ENCODE measurements at regions not wholly inside any gene's neighbourhood (a gene's known extent, or its start where the extent isn't known, plus 50 kb on each side); places are given as distances from the start of the nearest gene placed in this dataset.

DNA sequence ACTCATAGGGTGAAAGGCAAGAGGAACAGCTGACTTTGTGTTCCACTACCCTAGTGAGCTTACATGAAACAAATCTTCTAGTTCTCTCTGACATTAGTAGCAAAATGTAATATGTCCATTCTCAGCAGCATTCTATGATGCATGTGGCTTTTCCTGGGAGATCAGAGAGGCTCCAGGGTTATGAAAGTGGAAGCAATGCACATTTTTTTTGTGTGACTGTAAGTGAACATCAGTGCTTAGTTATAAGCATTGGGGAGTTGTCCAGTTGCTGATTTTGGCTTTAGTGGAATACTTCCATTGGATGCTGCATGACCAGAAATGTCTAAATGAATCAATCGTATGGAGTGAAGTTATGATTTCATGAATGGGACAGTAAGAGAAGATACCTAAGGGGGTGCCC is 255.9 kb downstream of the FAT3 start:
- no peak for DNase-seq
- Histone ChIP-seq H3K27me3 (ENCODE audit: insufficient read depth) (no peaks in the 10 kb centered on the region), H3K4me3 (ENCODE audit: low read depth in 2 of 2, low read length in 1 of 2) (no peak overlapping the region), H3F3A (replicated peaks; ENCODE audit: insufficient read depth) (no peaks in the 10 kb centered on the region), H3K4me1 (ENCODE audit: control insufficient read depth in 1 of 2, insufficient read depth in 2 of 2, low read depth in 1 of 2, low read length in 1 of 2) (no peaks in the 10 kb centered on the region), H3K4me2 (no peak overlapping the region), H3K9ac (no peak overlapping the region), H3K36me3 (replicated peaks in 1 of 2; ENCODE audit: control insufficient read depth in 1 of 2, insufficient read depth in 2 of 2, low read length in 1 of 2) (no peaks in the 10 kb centered on the region), H4K20me1 (ENCODE audit: insufficient read depth) (no peaks in the 10 kb centered on the region), H2AFZ (ENCODE audit: low read depth) (no peak overlapping the region), H3K9me2 (no peaks in the 10 kb centered on the region), H3K9me3 (no peaks in the 10 kb centered on the region), H3K27ac (ENCODE audit: low read depth in 2 of 2, low read length in 1 of 2) (no peak overlapping the region), H3K79me2 (ENCODE audit: insufficient read depth) (no peaks in the 10 kb centered on the region; the same call in 1 of the 2 replicates)
- ChIA-PET CTCF (interaction anchor here (0.9 to 1.0 kb wide), 2 partner anchors 31 to 406 kb away, joined by 3 read pairs; no protein-coding TSS in a partner anchor), POLR2A (no interaction called here)
- WGBS (ENCODE audit: low lambda C conversion rate) = 83% methylated on average over 1 of the region's 1 CpG
- TF ChIP-seq SMC3 (IDR thresholded peaks at IDR 0.05; ENCODE audit: low read depth, low read length) = no peak
- TF ChIP-seq, protein P1, sequence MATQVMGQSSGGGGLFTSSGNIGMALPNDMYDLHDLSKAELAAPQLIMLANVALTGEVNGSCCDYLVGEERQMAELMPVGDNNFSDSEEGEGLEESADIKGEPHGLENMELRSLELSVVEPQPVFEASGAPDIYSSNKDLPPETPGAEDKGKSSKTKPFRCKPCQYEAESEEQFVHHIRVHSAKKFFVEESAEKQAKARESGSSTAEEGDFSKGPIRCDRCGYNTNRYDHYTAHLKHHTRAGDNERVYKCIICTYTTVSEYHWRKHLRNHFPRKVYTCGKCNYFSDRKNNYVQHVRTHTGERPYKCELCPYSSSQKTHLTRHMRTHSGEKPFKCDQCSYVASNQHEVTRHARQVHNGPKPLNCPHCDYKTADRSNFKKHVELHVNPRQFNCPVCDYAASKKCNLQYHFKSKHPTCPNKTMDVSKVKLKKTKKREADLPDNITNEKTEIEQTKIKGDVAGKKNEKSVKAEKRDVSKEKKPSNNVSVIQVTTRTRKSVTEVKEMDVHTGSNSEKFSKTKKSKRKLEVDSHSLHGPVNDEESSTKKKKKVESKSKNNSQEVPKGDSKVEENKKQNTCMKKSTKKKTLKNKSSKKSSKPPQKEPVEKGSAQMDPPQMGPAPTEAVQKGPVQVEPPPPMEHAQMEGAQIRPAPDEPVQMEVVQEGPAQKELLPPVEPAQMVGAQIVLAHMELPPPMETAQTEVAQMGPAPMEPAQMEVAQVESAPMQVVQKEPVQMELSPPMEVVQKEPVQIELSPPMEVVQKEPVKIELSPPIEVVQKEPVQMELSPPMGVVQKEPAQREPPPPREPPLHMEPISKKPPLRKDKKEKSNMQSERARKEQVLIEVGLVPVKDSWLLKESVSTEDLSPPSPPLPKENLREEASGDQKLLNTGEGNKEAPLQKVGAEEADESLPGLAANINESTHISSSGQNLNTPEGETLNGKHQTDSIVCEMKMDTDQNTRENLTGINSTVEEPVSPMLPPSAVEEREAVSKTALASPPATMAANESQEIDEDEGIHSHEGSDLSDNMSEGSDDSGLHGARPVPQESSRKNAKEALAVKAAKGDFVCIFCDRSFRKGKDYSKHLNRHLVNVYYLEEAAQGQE (IDR thresholded peaks at IDR 0.05; ENCODE audit: low read depth, low read length) = peak; percentile 82; the same call in 1 of the 2 replicates

DNA sequence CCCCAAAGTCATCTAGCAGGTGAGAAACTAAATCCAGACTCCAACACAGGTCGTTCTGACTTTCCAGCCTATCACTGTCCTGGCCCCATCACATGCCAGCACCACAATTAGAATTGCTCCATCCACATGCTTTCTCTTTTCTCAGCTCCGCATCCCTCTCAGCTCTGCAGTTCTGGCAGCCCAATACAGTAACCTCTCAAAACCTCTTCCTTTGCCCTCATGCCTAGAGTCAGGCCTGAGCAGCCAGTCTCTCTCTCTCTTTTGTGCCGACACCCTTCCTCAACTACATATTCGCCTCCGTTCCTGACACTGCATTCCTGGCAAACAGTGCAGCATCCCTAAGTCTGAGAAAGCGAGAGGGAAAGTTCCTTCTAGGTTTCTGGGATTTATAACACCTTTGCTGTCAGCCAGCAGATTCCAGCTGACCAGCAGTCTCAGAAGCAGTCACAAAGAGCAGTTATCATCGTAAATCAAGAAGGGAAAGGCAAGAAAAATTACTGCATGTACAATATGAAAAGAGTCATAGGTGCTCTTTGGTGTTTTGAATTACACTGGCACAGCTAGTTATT is 258.0 kb downstream of the FAT3 start:
- Histone ChIP-seq H3K27me3 (ENCODE audit: insufficient read depth) (no peaks in the 10 kb centered on the region), H3K4me2 (no peak overlapping the region), H3K4me1 (ENCODE audit: control insufficient read depth in 1 of 2, insufficient read depth in 2 of 2, low read depth in 1 of 2, low read length in 1 of 2) (no peaks in the 10 kb centered on the region), H3K9me3 (no peaks in the 10 kb centered on the region), H3K9me2 (no peaks in the 10 kb centered on the region), H3F3A (replicated peaks; ENCODE audit: insufficient read depth) (no peaks in the 10 kb centered on the region), H2AFZ (ENCODE audit: low read depth) (no peak overlapping the region), H3K36me3 (replicated peaks in 1 of 2; ENCODE audit: control insufficient read depth in 1 of 2, insufficient read depth in 2 of 2, low read length in 1 of 2) (no peaks in the 10 kb centered on the region), H3K9ac (no peak overlapping the region), H4K20me1 (ENCODE audit: insufficient read depth) (no peaks in the 10 kb centered on the region), H3K27ac (ENCODE audit: low read depth in 2 of 2, low read length in 1 of 2) (no peak overlapping the region), H3K4me3 (ENCODE audit: low read depth in 2 of 2, low read length in 1 of 2) (no peak overlapping the region), H3K79me2 (ENCODE audit: insufficient read depth) (no peaks in the 10 kb centered on the region; the same call in 1 of the 2 replicates)
- TF ChIP-seq FOXJ3 (CRISPR knock-in tag; IDR thresholded peaks at IDR 0.05) = no peak
- no peak for TF ChIP-seq TAF1 (IDR thresholded peaks at IDR 0.05; ENCODE audit: borderline replicate concordance, low read depth, low read length)
- TF ChIP-seq RAD21 (IDR thresholded peaks at IDR 0.05; ENCODE audit: low read length) = no peak
- no peak for TF ChIP-seq RCOR1 (IDR thresholded peaks at IDR 0.05; ENCODE audit: low read length)
- no peak for TF ChIP-seq CHD2 (IDR thresholded peaks at IDR 0.05; ENCODE audit: low read length, partially characterized antibody)
- TF ChIP-seq, protein P2, sequence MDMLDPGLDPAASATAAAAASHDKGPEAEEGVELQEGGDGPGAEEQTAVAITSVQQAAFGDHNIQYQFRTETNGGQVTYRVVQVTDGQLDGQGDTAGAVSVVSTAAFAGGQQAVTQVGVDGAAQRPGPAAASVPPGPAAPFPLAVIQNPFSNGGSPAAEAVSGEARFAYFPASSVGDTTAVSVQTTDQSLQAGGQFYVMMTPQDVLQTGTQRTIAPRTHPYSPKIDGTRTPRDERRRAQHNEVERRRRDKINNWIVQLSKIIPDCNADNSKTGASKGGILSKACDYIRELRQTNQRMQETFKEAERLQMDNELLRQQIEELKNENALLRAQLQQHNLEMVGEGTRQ (IDR thresholded peaks at IDR 0.05; ENCODE audit: borderline replicate concordance, low read depth, low read length) = no peak
- TF ChIP-seq RFX5 (IDR thresholded peaks at IDR 0.05; ENCODE audit: low read length) = no peak
- TF ChIP-seq, protein P3, sequence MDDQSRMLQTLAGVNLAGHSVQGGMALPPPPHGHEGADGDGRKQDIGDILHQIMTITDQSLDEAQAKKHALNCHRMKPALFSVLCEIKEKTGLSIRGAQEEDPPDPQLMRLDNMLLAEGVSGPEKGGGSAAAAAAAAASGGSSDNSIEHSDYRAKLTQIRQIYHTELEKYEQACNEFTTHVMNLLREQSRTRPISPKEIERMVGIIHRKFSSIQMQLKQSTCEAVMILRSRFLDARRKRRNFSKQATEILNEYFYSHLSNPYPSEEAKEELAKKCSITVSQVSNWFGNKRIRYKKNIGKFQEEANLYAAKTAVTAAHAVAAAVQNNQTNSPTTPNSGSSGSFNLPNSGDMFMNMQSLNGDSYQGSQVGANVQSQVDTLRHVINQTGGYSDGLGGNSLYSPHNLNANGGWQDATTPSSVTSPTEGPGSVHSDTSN (IDR thresholded peaks at IDR 0.05) = no peak
- TF ChIP-seq, protein P4, sequence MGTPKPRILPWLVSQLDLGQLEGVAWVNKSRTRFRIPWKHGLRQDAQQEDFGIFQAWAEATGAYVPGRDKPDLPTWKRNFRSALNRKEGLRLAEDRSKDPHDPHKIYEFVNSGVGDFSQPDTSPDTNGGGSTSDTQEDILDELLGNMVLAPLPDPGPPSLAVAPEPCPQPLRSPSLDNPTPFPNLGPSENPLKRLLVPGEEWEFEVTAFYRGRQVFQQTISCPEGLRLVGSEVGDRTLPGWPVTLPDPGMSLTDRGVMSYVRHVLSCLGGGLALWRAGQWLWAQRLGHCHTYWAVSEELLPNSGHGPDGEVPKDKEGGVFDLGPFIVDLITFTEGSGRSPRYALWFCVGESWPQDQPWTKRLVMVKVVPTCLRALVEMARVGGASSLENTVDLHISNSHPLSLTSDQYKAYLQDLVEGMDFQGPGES (IDR thresholded peaks at IDR 0.05; ENCODE audit: low read depth, low read length) = no peak
- no peak for TF ChIP-seq JUND (IDR thresholded peaks at IDR 0.05)
- no peak for TF ChIP-seq FOXM1 (IDR thresholded peaks at IDR 0.05; ENCODE audit: low read depth)
- TF ChIP-seq, protein P5, sequence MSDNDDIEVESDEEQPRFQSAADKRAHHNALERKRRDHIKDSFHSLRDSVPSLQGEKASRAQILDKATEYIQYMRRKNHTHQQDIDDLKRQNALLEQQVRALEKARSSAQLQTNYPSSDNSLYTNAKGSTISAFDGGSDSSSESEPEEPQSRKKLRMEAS (IDR thresholded peaks at IDR 0.05; ENCODE audit: low read depth) = no peak
- no peak for TF ChIP-seq NRF1 (IDR thresholded peaks at IDR 0.05; ENCODE audit: low read depth, low read length)
- no peak for TF ChIP-seq FOSL2 (IDR thresholded peaks at IDR 0.05; ENCODE audit: borderline replicate concordance, low read depth)
- TF ChIP-seq POLR2AphosphoS5 (IDR thresholded peaks at IDR 0.05; ENCODE audit: low read depth, low read length) = no peak
- TF ChIP-seq EP300 (IDR thresholded peaks at IDR 0.05; ENCODE audit: borderline replicate concordance in 1 of 2, low read depth in 1 of 2, low read length in 1 of 2) = no peak
- WGBS (ENCODE audit: low lambda C conversion rate) = 70% methylated on average over 7 of the region's 7 CpGs
- ChIA-PET CTCF (no interaction called here), POLR2A (no interaction called here)
- no peak for DNase-seq

Measured in SK-N-SH (cell line).